SH-SY5Y (cell line): ENCODE measurements at regions not wholly inside any gene's neighbourhood (a gene's known extent, or its start where the extent isn't known, plus 50 kb on each side); places are given as distances from the start of the nearest gene placed in this dataset.

Experiments used
- GATA2 ChIP-seq: IDR thresholded peaks from 2 replicates; pipeline ENCODE4 v1.6.1; 2011; ENCODE audit warnings: mild to moderate bottlenecking, low read depth, low read length
- GATA3 ChIP-seq: IDR thresholded peaks from 2 replicates; pipeline ENCODE4 v1.6.1; 2011; ENCODE audit warnings: low read depth, mild to moderate bottlenecking, low read length, moderate library complexity

- TF ChIP-seq GATA2 = no peak
- TF ChIP-seq GATA3 = no peak
Measured at GRCh38 chr1:172957491-172957890, 93.2 kb downstream of the TNFSF18 start.
